Parathyroid adenoma (tissue), 2 donors: ENCODE measurements at regions not wholly inside any gene's neighbourhood (a gene's known extent, or its start where the extent isn't known, plus 50 kb on each side); places are given as distances from the start of the nearest gene placed in this dataset.
"Not testable (repeated sequence)": the region's sequence is repeated elsewhere in the genome, so short reads cannot be mapped to it uniquely, and the experiment has no call there.

Experiments used
- H2AFZ ChIP-seq: fragments of 300-600 bp; sonication (generic); one replicate; pipeline ENCODE4 v1.7.0; 2017; ENCODE audit warnings: antibody characterized with exemption, mild to moderate bottlenecking
- H3K27ac ChIP-seq: fragments of 300-600 bp; sonication (generic); one replicate; pipeline ENCODE4 v1.7.0; 2017
- H3K27me3 ChIP-seq: fragments of 300-600 bp; sonication (generic); one replicate; pipeline ENCODE4 v1.7.0; 2017; ENCODE audit warnings: low read length; ENCODE audit not compliant: control insufficient read depth, insufficient read depth
- H3K36me3 ChIP-seq: fragments of 300-600 bp; sonication (generic); one replicate; pipeline ENCODE4 v1.7.0; 2017; ENCODE audit warnings: low read length; ENCODE audit not compliant: control insufficient read depth, insufficient read depth
- H3K4me1 ChIP-seq: fragments of 300-600 bp; sonication (generic); one replicate; pipeline ENCODE4 v1.7.0; 2017; ENCODE audit warnings: control low read depth
- H3K4me2 ChIP-seq: fragments of 300-600 bp; sonication (generic); one replicate; pipeline ENCODE4 v1.7.0; 2017; ENCODE audit warnings: low read length
- H3K4me3 ChIP-seq: fragments of 300-600 bp; sonication (generic); one replicate; pipeline ENCODE4 v1.7.0; 2017; ENCODE audit warnings: low read depth, low read length
- H3K79me2 ChIP-seq: fragments of 300-600 bp; sonication (generic); one replicate; pipeline ENCODE4 v1.7.0; 2017; ENCODE audit warnings: control low read depth
- H3K9ac ChIP-seq: fragments of 300-600 bp; sonication (generic); one replicate; pipeline ENCODE4 v1.7.0; 2017; ENCODE audit warnings: mild to moderate bottlenecking
- H3K9me3 ChIP-seq: fragments of 300-600 bp; sonication (generic); one replicate; pipeline ENCODE4 v1.7.0; 2017; ENCODE audit warnings: low read length; ENCODE audit not compliant: control insufficient read depth
- CTCF ChIP-seq: fragments of 300-600 bp; sonication (generic); IDR thresholded peaks from one replicate; pipeline ENCODE4 v1.7.0; 2017; ENCODE audit warnings: antibody characterized with exemption, mild to moderate bottlenecking
- donor health status: primary hyperparathyroidism.

DNA sequence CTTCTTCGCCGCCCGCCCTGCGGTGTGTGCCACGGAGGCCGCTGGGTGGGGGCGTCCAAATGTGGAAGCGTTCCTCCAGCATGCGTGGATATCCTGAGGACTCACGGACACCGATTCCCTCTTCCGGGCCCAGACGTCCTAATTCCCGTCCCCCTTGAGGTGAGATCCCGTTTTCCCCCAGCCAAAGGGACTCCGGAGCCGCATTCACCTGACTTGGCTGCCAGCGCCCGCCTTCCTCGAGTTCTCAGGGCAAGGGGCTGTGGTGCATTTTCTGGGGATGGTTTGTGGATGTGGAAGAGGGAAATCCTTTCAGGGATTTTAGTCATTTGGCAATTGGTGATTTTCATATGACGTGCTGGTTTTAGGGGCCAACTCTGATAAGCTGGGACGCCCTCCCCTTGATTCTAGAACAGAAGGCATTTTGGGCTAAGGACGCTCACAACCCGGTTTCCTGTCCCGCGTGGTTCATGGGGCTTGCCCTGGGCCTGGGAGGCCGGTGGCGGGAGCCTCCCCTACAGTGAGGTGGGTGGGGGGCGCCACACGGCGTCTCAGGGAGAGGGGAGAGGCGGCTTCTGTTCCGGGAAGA lies 165.4 kb downstream of the ACTR3B start:
- Histone ChIP-seq H3K4me2 (peak overlapping the region; percentile 78), H3K36me3 (no peaks in the 10 kb centered on the region), H3K4me1 (no peaks in the 10 kb centered on the region), H3K27me3 (no peaks in the 10 kb centered on the region), H3K9ac (no peak overlapping the region), H3K27ac (no peak overlapping the region), H3K9me3 (no peaks in the 10 kb centered on the region), H2AFZ (peak overlapping the region; percentile 65), H3K4me3 (peak overlapping the region; percentile 40), H3K79me2 (no peaks in the 10 kb centered on the region)
- TF ChIP-seq CTCF = no peak

DNA sequence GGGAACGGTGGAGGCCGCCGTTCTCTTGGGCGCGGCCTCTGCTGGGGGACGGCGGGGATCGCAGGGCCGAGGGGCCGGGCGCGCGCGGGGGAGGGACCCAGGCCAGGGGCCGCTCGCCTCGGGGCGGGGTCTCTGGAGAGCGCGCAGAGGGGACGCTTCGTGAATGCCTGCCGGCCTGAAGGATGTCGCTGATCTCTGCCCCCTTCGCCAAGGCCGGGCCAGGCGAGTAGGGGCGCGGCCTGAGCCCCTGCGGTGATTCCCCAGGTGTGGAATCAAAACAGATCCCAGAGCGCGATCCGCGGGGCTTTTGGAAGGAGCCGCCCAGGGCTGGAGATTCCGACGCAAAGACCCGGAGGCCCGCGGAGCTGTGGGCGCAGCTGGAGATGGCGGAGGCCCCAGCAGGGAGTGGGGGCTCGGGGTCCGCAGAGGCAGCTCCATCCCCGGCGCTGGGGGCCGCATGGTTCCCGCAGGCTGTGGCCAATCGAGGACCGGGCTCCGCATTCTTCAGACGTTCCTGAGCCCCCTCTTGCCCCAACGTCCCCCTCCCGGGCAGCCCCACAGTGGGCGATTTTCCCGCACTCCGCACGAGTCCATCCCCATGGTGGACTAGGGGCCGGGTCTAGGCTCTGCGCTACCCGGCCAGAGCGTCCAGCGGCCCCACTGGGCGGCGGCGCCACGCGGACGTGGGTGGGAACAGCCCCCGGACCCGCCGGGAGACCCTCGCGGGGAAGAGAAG lies 166.0 kb downstream of the ACTR3B start:
- H3K9me3 ChIP-seq = no peaks in the 10 kb centered on the region
- no peak overlapping the region for H3K27ac ChIP-seq
- peak overlapping the region; percentile 78 for H3K4me2 ChIP-seq
- H3K36me3 ChIP-seq = no peaks in the 10 kb centered on the region
- H3K9ac ChIP-seq = no peak overlapping the region
- H2AFZ ChIP-seq = peak overlapping the region; percentile 65
- peak overlapping the region; percentile 40 for H3K4me3 ChIP-seq
- no peaks in the 10 kb centered on the region for H3K27me3 ChIP-seq
- no peaks in the 10 kb centered on the region for H3K79me2 ChIP-seq
- H3K4me1 ChIP-seq = no peaks in the 10 kb centered on the region
- no peak for TF ChIP-seq CTCF

DNA sequence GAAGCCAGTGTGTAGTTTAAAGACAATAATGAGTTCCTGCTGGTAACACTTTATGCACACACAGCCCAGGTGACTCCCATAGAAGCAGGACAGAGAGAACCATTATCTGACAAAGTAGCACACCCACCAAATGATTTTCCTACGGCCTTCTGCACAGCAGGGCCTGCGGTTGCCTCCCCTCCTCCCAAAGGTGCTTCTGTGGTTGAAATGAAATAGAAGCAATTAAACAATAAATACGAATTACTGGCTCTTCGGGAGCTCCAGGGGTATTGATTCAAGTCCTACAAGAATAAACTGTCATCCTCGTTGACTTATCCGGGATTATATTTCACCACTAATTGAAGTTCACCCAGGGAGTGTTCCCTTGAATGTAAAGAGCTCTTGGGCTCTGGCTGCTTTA lies 172.1 kb downstream of the ACTR3B start:
- Histone ChIP-seq H3K9ac (no peak overlapping the region), H3K79me2 (no peaks in the 10 kb centered on the region), H3K4me1 (no peaks in the 10 kb centered on the region), H3K36me3 (no peaks in the 10 kb centered on the region), H3K27me3 (no peaks in the 10 kb centered on the region), H3K4me3 (no peak overlapping the region), H3K9me3 (no peaks in the 10 kb centered on the region), H3K4me2 (no peak overlapping the region), H3K27ac (no peak overlapping the region), H2AFZ (no peak overlapping the region)
- no peak for TF ChIP-seq CTCF

DNA sequence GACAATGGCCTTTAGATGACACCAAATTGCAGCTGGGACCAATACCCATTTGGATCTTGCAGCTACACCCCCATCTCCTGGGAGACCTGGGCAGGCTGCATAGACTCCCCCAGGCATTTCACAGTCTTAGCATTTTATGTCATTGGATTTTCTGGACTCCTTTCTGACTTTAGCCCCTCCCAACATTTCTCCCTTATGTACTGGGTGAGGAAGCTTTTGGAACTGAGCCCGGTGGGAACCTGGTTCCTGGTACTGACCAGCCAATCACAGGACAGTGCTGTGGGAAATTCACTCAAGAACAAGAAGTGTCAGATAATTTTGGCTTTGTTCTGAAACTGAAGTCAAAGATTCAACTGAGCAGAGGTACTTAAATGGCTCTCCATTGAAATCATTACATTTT lies 177.7 kb downstream of the ACTR3B start:
- Histone ChIP-seq H3K4me2 (no peak overlapping the region), H3K9me3 (no peaks in the 10 kb centered on the region)

DNA sequence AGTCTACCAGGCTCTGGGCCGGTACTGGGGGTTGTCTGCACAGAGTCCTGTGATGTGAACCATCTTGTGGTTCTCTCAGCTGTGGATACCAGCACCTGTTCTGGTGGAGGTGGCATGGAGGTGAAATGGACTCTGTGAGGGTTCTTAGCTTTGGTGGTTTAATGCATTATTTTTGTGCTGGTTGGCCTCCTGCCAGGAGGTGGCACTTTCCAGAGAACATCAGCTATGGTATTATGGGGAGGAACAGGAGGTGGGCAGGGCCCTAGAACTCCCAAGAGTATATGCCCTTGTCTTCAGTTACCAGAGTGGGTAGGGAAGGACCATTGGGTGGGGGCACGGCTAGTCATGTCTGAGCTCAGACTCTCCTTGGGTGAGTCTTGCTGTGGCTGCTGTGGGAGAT lies 187.1 kb downstream of the ACTR3B start:
- H3K9ac ChIP-seq, H3K79me2 ChIP-seq, H3K4me1 ChIP-seq, H3K4me3 ChIP-seq, H3K27me3 ChIP-seq, H2AFZ ChIP-seq, H3K9me3 ChIP-seq, H3K27ac ChIP-seq, H3K36me3 ChIP-seq, H3K4me2 ChIP-seq: not testable (repeated sequence)

More for the DNA sequence above, 177.7 kb downstream of the ACTR3B start:
- Histone ChIP-seq H3K36me3 (no peaks in the 10 kb centered on the region), H3K27ac (no peak overlapping the region), H3K9ac (no peak overlapping the region), H3K27me3 (no peaks in the 10 kb centered on the region), H3K79me2 (no peaks in the 10 kb centered on the region), H3K4me3 (no peak overlapping the region), H3K4me1 (no peaks in the 10 kb centered on the region), H2AFZ (no peak overlapping the region)
- no peak for TF ChIP-seq CTCF
